ENCODE measurements at regions not wholly inside any gene's neighbourhood (a gene's known extent, or its start where the extent isn't known, plus 50 kb on each side); places are given as distances from the start of the nearest gene placed in this dataset.

- Mint-ChIP-seq H3K9me3 (no peaks in the 10 kb centered on the region), H3K27ac (no peak overlapping the region)
- no peak overlapping the region for H3K23ac ChIP-seq (ENCODE audit: insufficient read length, low read depth, low read length)
These were observed 62.5 kb upstream of the TOMM7 start for GRCh38 chr7:22884911-22885788.

More at GRCh38 chr7:22884911-22885788, 62.5 kb upstream of the TOMM7 start:
- Histone ChIP-seq H2BK12ac (ENCODE audit: insufficient read length, low read depth, low read length) (no peak overlapping the region), H4K5ac (ENCODE audit: insufficient read length, low read depth, low read length) (no peak overlapping the region), H2BK20ac (ENCODE audit: low read depth, low read length, poor library complexity, severe bottlenecking) (no peak overlapping the region), H3K4me2 (ENCODE audit: insufficient read depth, insufficient read length, low read length) (no peak overlapping the region), H3K79me1 (ENCODE audit: insufficient read depth, low read depth, low read length, poor library complexity, severe bottlenecking) (no peaks in the 10 kb centered on the region), H3K79me2 (ENCODE audit: insufficient read depth, low read length) (no peaks in the 10 kb centered on the region), H3K9ac (ENCODE audit: extremely low read depth, insufficient read length, low read length) (no peak overlapping the region), H3K4ac (ENCODE audit: low read depth, low read length) (no peak overlapping the region), H3K14ac (ENCODE audit: insufficient read depth, low read length) (no peak overlapping the region), H4K20me1 (ENCODE audit: control insufficient read depth, insufficient read depth, insufficient read length) (no peaks in the 10 kb centered on the region), H3K18ac (ENCODE audit: insufficient read length, low read depth, low read length) (no peak overlapping the region), H3K27me3 (ENCODE audit: insufficient read depth, low read length) (no peaks in the 10 kb centered on the region), H3K27ac (ENCODE audit: insufficient read length, low read depth, low read length) (no peak overlapping the region), H2BK15ac (ENCODE audit: low read depth, low read length) (no peak overlapping the region), H3K4me1 (ENCODE audit: insufficient read depth, low read length) (no peaks in the 10 kb centered on the region), H2BK120ac (ENCODE audit: low read depth, low read length, poor library complexity, severe bottlenecking) (no peak overlapping the region), H2AFZ (ENCODE audit: low read length) (no peak overlapping the region), H4K8ac (replicated peaks; ENCODE audit: insufficient read length, low read depth, low read length) (no peak overlapping the region), H4K91ac (ENCODE audit: insufficient read length, low read depth, low read length) (no peak overlapping the region), H3K9me3 (ENCODE audit: control insufficient read depth, low read depth, low read length) (no peaks in the 10 kb centered on the region), H2BK5ac (ENCODE audit: insufficient read length, low read length) (no peak overlapping the region), H3T11ph (ENCODE audit: low read length) (no peak overlapping the region), H3K56ac (ENCODE audit: insufficient read length, low read depth, low read length) (no peak overlapping the region), H3K23me2 (ENCODE audit: insufficient read length, low read depth, low read length, poor library complexity, severe bottlenecking) (no peaks in the 10 kb centered on the region), H2AK5ac (ENCODE audit: insufficient read length, low read length) (no peak overlapping the region)
- TF ChIP-seq CTCF (conservative IDR thresholded peaks at IDR 0.05): no peak
- no peaks in the 10 kb centered on the region for H3K36me3 Mint-ChIP-seq (ENCODE audit: insufficient read depth in 1 of 3, low read depth in 3 of 3)
- peaks cover 2% of the 10 kb centered on the region for H3K27me3 Mint-ChIP-seq (ENCODE audit: low read depth)
- WGBS (ENCODE audit: extremely low coverage, insufficient read length, low lambda C conversion rate): no CpG with 5 or more reads among the region's 5 CpGs
- 0 out of 4 replicates have a peak, but pooled peaks cover 0 to 2% of the 10 kb centered on the region in 2 experiments for H3K4me1 Mint-ChIP-seq
- no peak for DNase-seq
- no peak overlapping the region for H3K4me3 Mint-ChIP-seq
